OCI-LY7 (cell line): ENCODE measurements at regions not wholly inside any gene's neighbourhood (a gene's known extent, or its start where the extent isn't known, plus 50 kb on each side); places are given as distances from the start of the nearest gene placed in this dataset.

Experiments
- CTCF ChIP-seq: fragments of 200-600 bp; sonication (generic); conservative IDR thresholded peaks from 2 replicates; pipeline ENCODE4 v1.5.1; 2014; ENCODE audit warnings: mild to moderate bottlenecking, antibody characterized with exemption, low read length, moderate library complexity, mixed read lengths
- EZH2phosphoT487 ChIP-seq: fragments of 200-600 bp; sonication (generic); IDR thresholded peaks from 2 replicates; pipeline ENCODE4 v1.6.1; 2018; ENCODE audit warnings: low read depth, borderline replicate concordance, mild to moderate bottlenecking, mixed run types, antibody characterized with exemption, low read length, moderate library complexity, mixed read lengths

GRCh38 chr7:81031996-81032395 lies 113.1 kb upstream of the SEMA3C start:
- no peak for TF ChIP-seq CTCF
- TF ChIP-seq EZH2phosphoT487 = no peak
